ENCODE measurements at regions not wholly inside any gene's neighbourhood (a gene's known extent, or its start where the extent isn't known, plus 50 kb on each side); places are given as distances from the start of the nearest gene placed in this dataset.

GRCh38 chr5:130693509-130693908 lies 471.5 kb downstream of the HINT1 start:
- TF ChIP-seq CTCF (IDR thresholded peaks at IDR 0.05) (no peak), EZH2phosphoT487 (IDR thresholded peaks at IDR 0.05) (no peak), EZH2 (IDR thresholded peaks at IDR 0.05) (no peak)

Data from neural progenitor cell (in vitro differentiated cells).